Neural progenitor cell (in vitro differentiated cells): ENCODE measurements at regions not wholly inside any gene's neighbourhood (a gene's known extent, or its start where the extent isn't known, plus 50 kb on each side); places are given as distances from the start of the nearest gene placed in this dataset.

Experiments
- DNase-seq: peaks from one replicate; pipeline ENCODE4 v3.0.0-alpha.2; 2016; ENCODE audit warnings: low spot score
- H2AFZ ChIP-seq: fragments of 200-600 bp; sonication (generic); replicated peaks from 2 replicates; pipeline ENCODE4 v1.6.1; 2016; ENCODE audit warnings: antibody characterized with exemption
- H3F3A ChIP-seq: fragments of 200-600 bp; sonication (generic); 2 replicates; pipeline ENCODE4 v1.6.1; 2016; ENCODE audit warnings: antibody characterized with exemption, low read depth
- H3K27ac ChIP-seq: fragments of 200-600 bp; sonication (generic); 2 replicates; pipeline ENCODE4 v1.5.1; 2016; ENCODE audit warnings: mild to moderate bottlenecking
- H3K27me3 ChIP-seq: fragments of 200-600 bp; sonication (generic); 2 replicates; pipeline ENCODE4 v1.6.1; 2016; ENCODE audit warnings: mild to moderate bottlenecking, moderate library complexity
- H3K36me3 ChIP-seq: fragments of 200-600 bp; sonication (generic); 2 replicates; pipeline ENCODE4 v1.5.1; 2016
- H3K4me1 ChIP-seq: fragments of 200-600 bp; sonication (generic); 2 replicates; pipeline ENCODE4 v1.6.1; 2016; ENCODE audit warnings: mixed run types
- H3K4me2 ChIP-seq: fragments of 200-600 bp; sonication (generic); 2 replicates; pipeline ENCODE4 v1.6.1; 2016
- H3K4me3 ChIP-seq: fragments of 200-600 bp; sonication (generic); 2 replicates; pipeline ENCODE4 v1.5.1; 2016
- H3K79me2 ChIP-seq: fragments of 200-600 bp; sonication (generic); 2 replicates; pipeline ENCODE4 v1.6.1; 2016; ENCODE audit warnings: low read depth
- H3K9ac ChIP-seq: fragments of 200-600 bp; sonication (generic); 2 replicates; pipeline ENCODE4 v1.6.1; 2016
- H3K9me3 ChIP-seq: fragments of 200-600 bp; sonication (generic); 2 replicates; pipeline ENCODE4 v1.5.1; 2016; ENCODE audit warnings: low read depth
- H4K20me1 ChIP-seq: fragments of 200-600 bp; sonication (generic); 2 replicates; pipeline ENCODE4 v1.6.1; 2016; ENCODE audit warnings: low read depth
- H3K27ac Mint-ChIP-seq: 3 replicates; pipeline ENCODE4 v1.8.0; 2021; ENCODE audit warnings: mixed read lengths
- H3K27me3 Mint-ChIP-seq: 2 replicates; pipeline ENCODE4 v1.8.0; 2022; ENCODE audit warnings: low read depth, mild to moderate bottlenecking, inconsistent platforms, moderate library complexity, mixed read lengths; ENCODE audit not compliant: insufficient read depth
- H3K36me3 Mint-ChIP-seq: 3 replicates; pipeline ENCODE4 v1.8.0; 2021; ENCODE audit warnings: mixed read lengths
- H3K4me1 Mint-ChIP-seq: 3 replicates; pipeline ENCODE4 v1.8.0; 2021; ENCODE audit warnings: mixed read lengths
- H3K4me3 Mint-ChIP-seq: 3 replicates; pipeline ENCODE4 v1.8.0; 2021; ENCODE audit warnings: mild to moderate bottlenecking, moderate library complexity, mixed read lengths
- H3K9me3 Mint-ChIP-seq: 3 replicates; pipeline ENCODE4 v1.8.0; 2020; ENCODE audit warnings: mixed read lengths
- CTCF ChIP-seq: fragments of 200-600 bp; sonication (generic); IDR thresholded peaks from 2 replicates; pipeline ENCODE4 v1.5.1; 2017; ENCODE audit warnings: antibody characterized with exemption, mild to moderate bottlenecking
- EZH2 ChIP-seq: fragments of 200-600 bp; sonication (generic); IDR thresholded peaks from 2 replicates; pipeline ENCODE4 v1.6.1; 2017; ENCODE audit warnings: antibody characterized with exemption, mild to moderate bottlenecking, moderate library complexity
- EZH2phosphoT487 ChIP-seq: fragments of 200-600 bp; sonication (generic); IDR thresholded peaks from 2 replicates; pipeline ENCODE4 v1.6.1; 2017; ENCODE audit warnings: antibody characterized with exemption

GRCh38 chr15:75143738-75144334 is 57.8 kb upstream of the C15orf39 start:
- no peak overlapping the region for H3K27ac ChIP-seq
- H3K79me2 ChIP-seq: no peaks in the 10 kb centered on the region
- no peaks in the 10 kb centered on the region for H3F3A ChIP-seq
- H4K20me1 ChIP-seq: no peaks in the 10 kb centered on the region
- no peak overlapping the region for H2AFZ ChIP-seq
- no peaks in the 10 kb centered on the region for H3K4me1 ChIP-seq
- no peak overlapping the region for H3K4me3 ChIP-seq
- no peak overlapping the region for H3K27ac Mint-ChIP-seq
- H3K36me3 Mint-ChIP-seq: peaks cover 8% of the 10 kb centered on the region
- no peak overlapping the region for H3K9ac ChIP-seq
- peaks cover 35% of the 10 kb centered on the region for H3K9me3 Mint-ChIP-seq
- H3K4me3 Mint-ChIP-seq: no peak overlapping the region
- peaks cover 11% of the 10 kb centered on the region for H3K9me3 ChIP-seq
- TF ChIP-seq EZH2phosphoT487: no peak
- no peak for TF ChIP-seq EZH2
- TF ChIP-seq CTCF: no peak
- H3K36me3 ChIP-seq: no peaks in the 10 kb centered on the region
- no peak for DNase-seq
- peaks cover 7% of the 10 kb centered on the region for H3K4me1 Mint-ChIP-seq
- H3K27me3 Mint-ChIP-seq: peaks cover 9% of the 10 kb centered on the region
- H3K27me3 ChIP-seq: no peaks in the 10 kb centered on the region
- H3K4me2 ChIP-seq: no peak overlapping the region

GRCh38 chr15:75145027-75145841 is 56.4 kb upstream of the C15orf39 start:
- H3K4me1 Mint-ChIP-seq: no peaks in the 10 kb centered on the region
- Histone ChIP-seq H3K9me3 (peaks cover 11% of the 10 kb centered on the region), H3K36me3 (no peaks in the 10 kb centered on the region), H3K79me2 (no peaks in the 10 kb centered on the region), H3F3A (no peaks in the 10 kb centered on the region), H3K9ac (no peak overlapping the region), H3K4me2 (no peak overlapping the region), H4K20me1 (no peaks in the 10 kb centered on the region), H3K27me3 (no peaks in the 10 kb centered on the region), H3K27ac (no peak overlapping the region), H3K4me3 (no peak overlapping the region), H3K4me1 (no peaks in the 10 kb centered on the region), H2AFZ (no peak overlapping the region)
- H3K4me3 Mint-ChIP-seq: no peak overlapping the region
- peaks cover 8% of the 10 kb centered on the region for H3K36me3 Mint-ChIP-seq
- peaks cover 33% of the 10 kb centered on the region for H3K9me3 Mint-ChIP-seq
- no peak for DNase-seq
- H3K27ac Mint-ChIP-seq: no peak overlapping the region
- H3K27me3 Mint-ChIP-seq: peaks cover 9% of the 10 kb centered on the region
- TF ChIP-seq EZH2phosphoT487 (no peak), EZH2 (no peak), CTCF (no peak)

GRCh38 chr15:75148280-75148679 is 53.4 kb upstream of the C15orf39 start:
- H3K36me3 Mint-ChIP-seq: no peaks in the 10 kb centered on the region
- DNase-seq: no peak
- TF ChIP-seq EZH2phosphoT487 (no peak), EZH2 (no peak), CTCF (no peak)

More at GRCh38 chr15:75148280-75148679, 53.4 kb upstream of the C15orf39 start:
- no peak overlapping the region for H2AFZ ChIP-seq
- H3K9ac ChIP-seq: no peak overlapping the region
- no peaks in the 10 kb centered on the region for H3K27me3 ChIP-seq
- H3K4me1 ChIP-seq: peaks cover 10% of the 10 kb centered on the region
- no peaks in the 10 kb centered on the region for H3K36me3 ChIP-seq
- no peaks in the 10 kb centered on the region for H4K20me1 ChIP-seq
- H3F3A ChIP-seq: peaks cover 3% of the 10 kb centered on the region
- Mint-ChIP-seq H3K27me3 (peaks cover 5% of the 10 kb centered on the region), H3K4me3 (no peak overlapping the region), H3K27ac (no peak overlapping the region), H3K9me3 (peaks cover 14% of the 10 kb centered on the region), H3K4me1 (peaks cover 8% of the 10 kb centered on the region)
- no peaks in the 10 kb centered on the region for H3K79me2 ChIP-seq
- H3K9me3 ChIP-seq: peaks cover 6% of the 10 kb centered on the region
- no peak overlapping the region for H3K4me3 ChIP-seq
- no peak overlapping the region for H3K4me2 ChIP-seq
- no peak overlapping the region for H3K27ac ChIP-seq
